ENCODE measurements at regions not wholly inside any gene's neighbourhood (a gene's known extent, or its start where the extent isn't known, plus 50 kb on each side); places are given as distances from the start of the nearest gene placed in this dataset.
A peak's percentile ranks its signal among the peaks of the same experiment; 100 is the strongest.
"Not testable (repeated sequence)": the region's sequence is repeated elsewhere in the genome, so short reads cannot be mapped to it uniquely, and the experiment has no call there.

GRCh38 chr4:37555322-37555721 lies 130.9 kb downstream of the RELL1 start:
- no peak for DNase-seq (ENCODE audit: low read depth)

DNA sequence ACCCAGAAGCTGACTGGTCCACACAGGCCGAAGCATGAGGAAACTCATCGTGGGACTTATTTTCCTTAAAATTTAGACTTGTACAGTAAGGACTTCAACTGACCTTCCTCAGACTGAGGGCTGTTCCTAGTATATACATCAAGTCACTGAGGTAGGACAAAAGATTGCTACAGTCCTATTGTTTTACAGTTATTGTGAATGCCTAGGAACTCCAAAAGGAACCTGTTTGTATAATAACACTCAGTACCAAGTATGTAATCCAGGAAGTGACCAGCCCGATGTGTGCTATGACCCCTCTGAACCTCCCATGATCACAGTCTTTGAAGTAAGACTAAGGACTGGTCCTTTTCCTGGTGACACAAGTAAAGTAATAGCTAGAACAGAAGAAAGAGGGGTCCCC lies 136.3 kb downstream of the RELL1 start:
- not testable (repeated sequence) for DNase-seq (ENCODE audit: low read depth)

GRCh38 chr4:37549041-37549440 lies 137.1 kb downstream of the RELL1 start:
- peak; percentile 88 for DNase-seq (ENCODE audit: low read depth)

GRCh38 chr4:37546586-37546985 lies 139.6 kb downstream of the RELL1 start:
- no peak for DNase-seq (ENCODE audit: low read depth)

DNA sequence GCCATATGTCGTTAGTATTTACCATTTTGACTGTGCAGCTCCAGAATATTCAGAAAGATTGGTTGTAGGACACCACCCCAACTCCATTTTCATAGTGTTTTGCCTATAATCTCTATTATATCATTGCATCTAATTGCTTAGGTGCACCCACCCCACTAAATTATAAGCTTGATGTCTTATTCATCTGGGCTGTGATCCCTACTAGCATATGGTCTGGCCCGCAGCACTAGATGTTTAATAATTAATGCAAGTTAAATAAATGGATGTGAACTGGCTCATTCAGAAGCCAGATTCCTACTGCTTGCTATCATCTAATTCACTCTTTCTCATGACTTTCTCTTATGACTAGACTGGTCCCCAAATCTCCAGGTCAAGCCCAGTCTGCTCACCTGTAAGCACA lies 143.5 kb downstream of the RELL1 start:
- no peak for DNase-seq (ENCODE audit: low read depth)

GRCh38 chr4:37541956-37542355 lies 144.2 kb downstream of the RELL1 start:
- no peak for DNase-seq (ENCODE audit: low read depth)

DNA sequence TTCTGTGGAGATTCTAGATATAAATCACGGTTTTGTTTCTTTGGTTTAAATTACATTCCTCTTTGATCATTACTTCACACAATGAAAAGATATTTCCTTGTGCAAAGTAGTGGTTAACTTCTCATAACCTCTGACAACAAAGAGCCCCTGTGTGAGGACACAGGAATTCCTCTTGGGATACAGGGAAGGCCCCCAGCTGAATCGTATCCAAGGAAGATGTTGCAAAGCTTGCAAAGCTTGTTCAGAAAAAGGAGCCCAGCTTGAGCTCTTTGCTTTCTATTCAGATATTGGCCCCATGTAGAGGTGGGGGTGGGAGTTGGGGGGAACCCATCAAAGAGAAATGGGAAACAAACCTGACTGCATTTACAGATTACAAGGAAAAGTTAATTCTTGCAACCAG lies 145.7 kb downstream of the RELL1 start:
- no peak for DNase-seq (ENCODE audit: low read depth)

- no peak for DNase-seq (ENCODE audit: low read depth)
Observed at GRCh38 chr4:37538931-37539330, 147.2 kb downstream of the RELL1 start.

- DNase-seq (ENCODE audit: low read depth), result no peak
Observed at GRCh38 chr4:37537484-37537883, 148.7 kb downstream of the RELL1 start.

DNA sequence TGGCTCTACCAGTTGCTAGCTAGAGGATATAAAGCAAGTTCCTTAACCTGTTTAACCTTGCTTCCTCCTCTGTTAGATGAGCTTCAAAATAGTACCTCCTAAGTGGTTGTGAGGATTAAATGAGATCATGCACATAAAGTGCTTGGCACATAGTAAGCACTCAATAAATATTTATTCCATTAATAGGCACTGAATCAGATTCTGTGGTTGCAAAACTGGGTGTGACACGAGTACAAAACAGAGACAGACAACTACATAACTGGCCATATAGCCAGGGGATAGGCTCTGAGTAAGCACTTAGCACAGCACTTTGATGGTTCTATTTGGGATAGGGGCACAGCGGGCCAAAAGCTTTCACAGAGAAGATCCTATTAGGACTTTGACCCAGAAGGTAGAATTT lies 150.3 kb downstream of the RELL1 start:
- DNase-seq (ENCODE audit: low read depth), result no peak

DNA sequence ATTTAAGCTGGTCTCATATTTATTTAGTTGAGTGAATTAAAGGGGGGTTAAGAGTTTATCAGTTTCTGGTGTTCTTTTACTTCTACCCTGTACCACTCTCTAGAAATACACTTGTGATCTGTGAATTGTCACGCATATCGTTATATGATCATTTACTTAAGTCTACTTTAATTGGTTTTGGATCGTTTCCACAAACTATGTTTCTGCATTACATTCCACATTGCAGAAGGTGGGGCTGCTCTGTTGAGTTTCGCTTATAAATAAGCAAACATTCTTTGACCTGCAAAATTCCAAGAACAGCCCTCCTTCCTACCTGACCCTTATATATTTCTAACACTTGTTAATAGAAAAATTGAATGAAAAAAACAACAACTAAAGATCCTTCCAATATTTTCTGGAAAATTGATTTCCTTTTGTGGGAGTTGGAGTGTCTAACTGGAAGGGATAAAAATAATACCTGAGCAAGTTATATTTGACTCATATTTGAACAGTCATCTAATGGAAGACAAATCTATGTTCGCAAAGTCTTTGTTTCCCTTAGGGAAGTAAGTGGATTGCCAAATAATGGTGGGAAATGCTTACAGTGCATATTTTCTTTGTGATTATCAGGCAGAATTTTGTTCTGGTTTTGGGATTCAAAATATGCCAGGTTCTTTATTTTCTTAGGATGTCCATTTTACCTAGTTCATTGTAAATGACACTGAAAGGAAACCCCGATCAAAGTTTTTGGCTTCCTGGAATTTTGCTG lies 152.7 kb downstream of the RELL1 start:
- no peak for DNase-seq (ENCODE audit: low read depth)

GRCh38 chr4:37531151-37531550 lies 155.0 kb downstream of the RELL1 start:
- DNase-seq (ENCODE audit: low read depth), result no peak

DNA sequence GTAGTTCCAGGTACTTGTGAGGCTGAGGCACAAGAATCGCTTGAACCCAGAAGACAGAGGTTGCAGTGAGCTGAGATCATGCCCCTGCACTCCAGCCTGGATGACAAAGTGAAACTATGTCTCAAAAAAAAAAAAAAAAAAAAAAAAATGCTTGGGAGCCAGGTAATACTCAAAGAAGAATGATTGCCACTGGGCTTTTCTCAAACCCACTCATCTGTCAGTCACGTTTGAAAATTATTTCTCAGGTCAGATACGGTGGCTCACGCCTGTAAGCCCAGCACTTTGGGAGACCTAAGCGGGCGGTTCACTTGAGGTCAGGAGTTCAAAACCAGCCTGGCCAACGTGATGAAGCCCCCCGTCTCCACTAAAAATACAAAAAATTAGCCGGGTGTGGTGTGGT lies 155.7 kb downstream of the RELL1 start:
- no peak for DNase-seq (ENCODE audit: low read depth)

DNA sequence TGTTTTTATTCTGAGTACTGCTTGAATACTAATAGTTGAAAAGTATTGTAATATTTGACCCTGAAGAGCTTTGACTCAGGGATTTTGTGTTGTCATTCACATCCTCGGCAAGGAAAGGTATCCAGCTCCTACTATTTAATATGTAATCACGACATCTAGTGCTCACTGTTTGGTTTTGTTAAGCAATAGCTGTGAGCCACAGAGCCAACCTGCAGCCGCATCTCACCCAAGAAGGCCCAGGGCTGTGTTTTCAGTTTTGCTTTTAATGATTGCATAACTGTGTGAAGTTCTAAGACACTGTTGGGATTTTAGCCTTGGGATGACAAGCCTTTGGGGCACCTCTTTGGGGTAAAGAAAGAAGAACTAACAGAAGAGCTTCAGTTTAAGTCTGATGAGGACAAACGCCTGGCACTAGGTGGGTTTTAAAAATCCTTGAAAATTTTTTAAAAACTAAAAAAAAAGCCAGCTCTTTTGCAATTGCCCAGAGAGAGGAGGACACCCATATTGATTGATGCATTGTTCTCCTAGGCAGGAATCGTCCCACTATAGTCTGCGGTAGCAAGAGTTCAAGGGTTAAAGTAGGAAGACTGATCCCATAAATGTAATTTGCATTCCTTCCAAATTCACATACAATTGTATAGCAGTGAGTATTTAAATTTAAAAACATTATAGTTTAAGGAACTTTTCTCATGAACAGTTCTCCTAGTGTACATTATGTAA lies 157.8 kb downstream of the RELL1 start:
- DNase-seq (ENCODE audit: low read depth), result no peak

DNA sequence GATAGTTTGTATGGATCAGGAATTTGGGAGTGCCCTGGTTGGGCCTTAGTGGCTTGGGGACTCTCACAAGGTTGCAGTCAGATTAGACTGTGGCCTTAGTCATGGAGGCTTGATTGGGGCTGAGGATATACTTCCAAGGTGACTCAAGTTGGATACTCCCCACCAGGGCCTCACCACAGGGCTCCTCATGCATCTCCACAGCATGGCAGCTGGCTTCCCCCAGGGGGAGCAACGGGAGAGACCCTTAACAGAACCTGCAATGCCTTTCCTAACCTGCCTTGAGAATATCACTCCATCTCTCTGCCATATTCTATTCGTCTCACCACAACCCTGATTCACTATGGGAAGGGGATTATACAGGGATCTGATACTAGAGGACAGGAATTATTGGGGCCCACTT lies 161.9 kb downstream of the RELL1 start:
- no peak for DNase-seq (ENCODE audit: low read depth)

- no peak for DNase-seq (ENCODE audit: low read depth)
Observed at GRCh38 chr4:37522996-37523395, 163.2 kb downstream of the RELL1 start.

- DNase-seq (ENCODE audit: low read depth), result no peak
Observed at GRCh38 chr4:37517326-37517725, 168.8 kb downstream of the RELL1 start.

GRCh38 chr4:37516057-37516775 lies 170.0 kb downstream of the RELL1 start:
- no peak for DNase-seq (ENCODE audit: low read depth)

DNA sequence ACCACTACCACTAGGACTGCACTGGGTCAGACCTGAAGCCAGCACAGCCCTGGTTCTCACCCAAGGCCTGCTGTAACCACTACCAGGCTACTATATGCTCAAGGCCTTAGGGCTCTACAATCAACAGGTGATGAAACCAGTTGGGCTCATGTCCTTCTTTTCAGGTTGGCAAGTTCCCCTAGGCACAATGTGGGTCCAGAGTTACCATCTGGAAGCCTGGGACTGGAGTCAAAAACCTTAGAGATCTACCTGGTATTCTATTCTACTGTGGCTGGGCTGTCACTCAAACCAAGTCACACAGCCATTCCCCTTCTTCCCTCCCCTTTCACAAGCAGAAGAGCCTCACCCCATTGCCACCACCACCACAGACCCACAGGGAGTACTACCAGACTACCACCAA lies 175.6 kb downstream of the RELL1 start:
- DNase-seq (ENCODE audit: low read depth), result no peak

DNA sequence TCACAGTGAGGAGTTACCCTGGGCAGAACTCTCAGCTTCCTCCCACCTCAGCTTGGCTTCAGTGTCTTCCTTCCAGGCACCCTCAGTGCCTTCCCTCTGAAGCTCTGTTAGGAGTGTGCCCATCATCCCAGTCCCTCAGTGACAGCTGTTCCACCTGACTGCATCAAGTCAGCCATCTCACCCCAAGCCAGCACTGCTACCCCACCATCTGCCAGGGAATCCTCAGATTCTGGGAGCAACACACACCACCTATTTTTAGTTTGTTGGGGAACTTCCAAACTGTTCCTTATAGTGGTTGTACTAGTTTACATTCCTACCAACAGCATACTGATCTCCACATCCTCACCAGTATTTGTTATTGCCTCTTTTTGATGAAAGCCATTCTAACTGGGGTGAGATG lies 182.9 kb downstream of the RELL1 start:
- DNase-seq (ENCODE audit: low read depth), result no peak

- DNase-seq (ENCODE audit: low read depth), result no peak
Observed at GRCh38 chr4:37502070-37502469, 184.1 kb downstream of the RELL1 start.

All from LHCN-M2 (cell line).